H1 (cell line): ENCODE measurements at regions not wholly inside any gene's neighbourhood (a gene's known extent, or its start where the extent isn't known, plus 50 kb on each side); places are given as distances from the start of the nearest gene placed in this dataset.

Experiments used
- USF2 ChIP-seq: IDR thresholded peaks from 2 replicates; pipeline ENCODE4 v1.6.1; 2011; ENCODE audit warnings: low read length, improper control_type of control experiment

- TF ChIP-seq USF2 = no peak
These were observed 1594.1 kb downstream of the EFNA5 start (continued) for GRCh38 chr5:106076655-106077054.
